ENCODE measurements at regions not wholly inside any gene's neighbourhood (a gene's known extent, or its start where the extent isn't known, plus 50 kb on each side); places are given as distances from the start of the nearest gene placed in this dataset.

DNA sequence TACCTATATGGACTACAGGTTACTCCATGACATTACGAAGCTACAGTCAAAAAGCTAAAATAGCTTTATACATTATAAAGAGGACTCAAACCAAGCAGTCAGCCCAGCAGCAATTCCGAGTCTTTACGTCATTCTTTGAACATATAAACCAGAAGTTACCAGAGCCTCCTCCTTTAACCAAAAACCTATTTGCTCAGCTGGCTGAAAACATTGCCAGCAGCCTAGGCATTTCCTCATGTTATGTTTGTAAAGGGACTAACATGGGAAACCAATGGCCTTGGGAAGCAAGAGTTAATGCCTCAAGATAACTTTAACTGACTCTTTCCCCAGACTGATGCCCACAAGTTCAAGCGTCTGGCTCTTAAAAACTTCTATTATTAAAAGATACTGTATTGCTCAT lies 104.1 kb upstream of the ZNF492 start:
- no peak for DNase-seq (ENCODE audit: low read depth in 1 of 2, low spot score in 1 of 2)
- H3K4me3 ChIP-seq (replicated peaks; ENCODE audit: insufficient read depth, low read length), result no peak overlapping the region

GRCh38 chr19:22528956-22529355 lies 105.2 kb upstream of the ZNF492 start:
- DNase-seq (ENCODE audit: low read depth in 1 of 2, low spot score in 1 of 2), result no peak
- H3K27ac ChIP-seq (replicated peaks), result no peak overlapping the region
- no peak overlapping the region for H3K4me3 ChIP-seq (replicated peaks; ENCODE audit: insufficient read depth, low read length)
- no peaks in the 10 kb centered on the region for H3K27me3 ChIP-seq (ENCODE audit: insufficient read depth, poor library complexity, severe bottlenecking)
- no peak for TF ChIP-seq POLR2AphosphoS5 (IDR thresholded peaks at IDR 0.05; ENCODE audit: low read depth)
- TF ChIP-seq SPI1 (IDR thresholded peaks at IDR 0.05; ENCODE audit: borderline replicate concordance, low read depth), result no peak
- TF ChIP-seq, protein P1, sequence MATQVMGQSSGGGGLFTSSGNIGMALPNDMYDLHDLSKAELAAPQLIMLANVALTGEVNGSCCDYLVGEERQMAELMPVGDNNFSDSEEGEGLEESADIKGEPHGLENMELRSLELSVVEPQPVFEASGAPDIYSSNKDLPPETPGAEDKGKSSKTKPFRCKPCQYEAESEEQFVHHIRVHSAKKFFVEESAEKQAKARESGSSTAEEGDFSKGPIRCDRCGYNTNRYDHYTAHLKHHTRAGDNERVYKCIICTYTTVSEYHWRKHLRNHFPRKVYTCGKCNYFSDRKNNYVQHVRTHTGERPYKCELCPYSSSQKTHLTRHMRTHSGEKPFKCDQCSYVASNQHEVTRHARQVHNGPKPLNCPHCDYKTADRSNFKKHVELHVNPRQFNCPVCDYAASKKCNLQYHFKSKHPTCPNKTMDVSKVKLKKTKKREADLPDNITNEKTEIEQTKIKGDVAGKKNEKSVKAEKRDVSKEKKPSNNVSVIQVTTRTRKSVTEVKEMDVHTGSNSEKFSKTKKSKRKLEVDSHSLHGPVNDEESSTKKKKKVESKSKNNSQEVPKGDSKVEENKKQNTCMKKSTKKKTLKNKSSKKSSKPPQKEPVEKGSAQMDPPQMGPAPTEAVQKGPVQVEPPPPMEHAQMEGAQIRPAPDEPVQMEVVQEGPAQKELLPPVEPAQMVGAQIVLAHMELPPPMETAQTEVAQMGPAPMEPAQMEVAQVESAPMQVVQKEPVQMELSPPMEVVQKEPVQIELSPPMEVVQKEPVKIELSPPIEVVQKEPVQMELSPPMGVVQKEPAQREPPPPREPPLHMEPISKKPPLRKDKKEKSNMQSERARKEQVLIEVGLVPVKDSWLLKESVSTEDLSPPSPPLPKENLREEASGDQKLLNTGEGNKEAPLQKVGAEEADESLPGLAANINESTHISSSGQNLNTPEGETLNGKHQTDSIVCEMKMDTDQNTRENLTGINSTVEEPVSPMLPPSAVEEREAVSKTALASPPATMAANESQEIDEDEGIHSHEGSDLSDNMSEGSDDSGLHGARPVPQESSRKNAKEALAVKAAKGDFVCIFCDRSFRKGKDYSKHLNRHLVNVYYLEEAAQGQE (IDR thresholded peaks at IDR 0.05; ENCODE audit: insufficient replicate concordance, low read depth), result no peak
- TF ChIP-seq, protein P2, sequence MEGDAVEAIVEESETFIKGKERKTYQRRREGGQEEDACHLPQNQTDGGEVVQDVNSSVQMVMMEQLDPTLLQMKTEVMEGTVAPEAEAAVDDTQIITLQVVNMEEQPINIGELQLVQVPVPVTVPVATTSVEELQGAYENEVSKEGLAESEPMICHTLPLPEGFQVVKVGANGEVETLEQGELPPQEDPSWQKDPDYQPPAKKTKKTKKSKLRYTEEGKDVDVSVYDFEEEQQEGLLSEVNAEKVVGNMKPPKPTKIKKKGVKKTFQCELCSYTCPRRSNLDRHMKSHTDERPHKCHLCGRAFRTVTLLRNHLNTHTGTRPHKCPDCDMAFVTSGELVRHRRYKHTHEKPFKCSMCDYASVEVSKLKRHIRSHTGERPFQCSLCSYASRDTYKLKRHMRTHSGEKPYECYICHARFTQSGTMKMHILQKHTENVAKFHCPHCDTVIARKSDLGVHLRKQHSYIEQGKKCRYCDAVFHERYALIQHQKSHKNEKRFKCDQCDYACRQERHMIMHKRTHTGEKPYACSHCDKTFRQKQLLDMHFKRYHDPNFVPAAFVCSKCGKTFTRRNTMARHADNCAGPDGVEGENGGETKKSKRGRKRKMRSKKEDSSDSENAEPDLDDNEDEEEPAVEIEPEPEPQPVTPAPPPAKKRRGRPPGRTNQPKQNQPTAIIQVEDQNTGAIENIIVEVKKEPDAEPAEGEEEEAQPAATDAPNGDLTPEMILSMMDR (IDR thresholded peaks at IDR 0.05; ENCODE audit: insufficient read depth, low read length), result no peak
- no peak for TF ChIP-seq GABPA (IDR thresholded peaks at IDR 0.05; ENCODE audit: low read depth)

More for the DNA sequence above, 104.1 kb upstream of the ZNF492 start:
- H3K27me3 ChIP-seq (ENCODE audit: insufficient read depth, poor library complexity, severe bottlenecking), result no peaks in the 10 kb centered on the region
- TF ChIP-seq GABPA (IDR thresholded peaks at IDR 0.05; ENCODE audit: low read depth) (no peak), POLR2AphosphoS5 (IDR thresholded peaks at IDR 0.05; ENCODE audit: low read depth) (no peak), SPI1 (IDR thresholded peaks at IDR 0.05; ENCODE audit: borderline replicate concordance, low read depth) (no peak)
- TF ChIP-seq, protein P2 (IDR thresholded peaks at IDR 0.05; ENCODE audit: insufficient read depth, low read length), result no peak
- TF ChIP-seq, protein P1 (IDR thresholded peaks at IDR 0.05; ENCODE audit: insufficient replicate concordance, low read depth), result no peak
- H3K27ac ChIP-seq (replicated peaks), result no peak overlapping the region

DNA sequence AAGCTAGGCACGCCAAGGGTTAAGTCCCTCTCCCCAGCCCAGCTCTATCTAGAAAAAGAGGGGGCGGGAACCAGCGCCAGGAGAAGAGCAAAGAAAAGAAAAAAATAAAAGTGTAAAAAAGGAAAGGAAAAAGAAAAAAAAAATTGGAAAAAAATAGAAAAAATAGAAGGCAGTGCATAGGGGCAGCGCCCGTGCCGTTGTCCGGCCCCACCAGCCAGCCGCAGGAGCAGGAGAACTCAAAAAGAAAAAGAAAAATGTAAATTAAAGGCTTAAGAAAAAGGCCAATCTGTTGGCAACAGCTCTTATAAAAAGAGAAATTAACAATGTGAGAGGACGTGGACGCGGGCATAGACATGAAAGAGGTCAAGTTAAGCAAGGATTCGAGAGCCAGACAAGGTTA lies 105.4 kb upstream of the ZNF98 start:
- TF ChIP-seq, protein P1 (IDR thresholded peaks at IDR 0.05; ENCODE audit: insufficient replicate concordance, low read depth), result no peak
- TF ChIP-seq, protein P2 (IDR thresholded peaks at IDR 0.05; ENCODE audit: insufficient read depth, low read length), result no peak
- TF ChIP-seq POLR2AphosphoS5 (IDR thresholded peaks at IDR 0.05; ENCODE audit: low read depth) (no peak), SPI1 (IDR thresholded peaks at IDR 0.05; ENCODE audit: borderline replicate concordance, low read depth) (no peak), GABPA (IDR thresholded peaks at IDR 0.05; ENCODE audit: low read depth) (no peak)
- no peaks in the 10 kb centered on the region for H3K27me3 ChIP-seq (ENCODE audit: insufficient read depth, poor library complexity, severe bottlenecking)
- H3K4me3 ChIP-seq (replicated peaks; ENCODE audit: insufficient read depth, low read length), result no peak overlapping the region

More for the DNA sequence above, 105.4 kb upstream of the ZNF98 start:
- no peak overlapping the region for H3K27ac ChIP-seq (replicated peaks)
- DNase-seq (ENCODE audit: low read depth in 1 of 2, low spot score in 1 of 2), result no peak
